Endothelial cell of umbilical vein (primary cell): ENCODE measurements at regions not wholly inside any gene's neighbourhood (a gene's known extent, or its start where the extent isn't known, plus 50 kb on each side); places are given as distances from the start of the nearest gene placed in this dataset.

Experiments
- MYC ChIP-seq: IDR thresholded peaks from one replicate; pipeline ENCODE4 v1.6.1; 2011; ENCODE audit warnings: mild to moderate bottlenecking, low read depth, low read length
- POLR2A ChIP-seq: IDR thresholded peaks from 2 replicates; pipeline ENCODE4 v1.6.1; 2012; ENCODE audit warnings: low read depth, mild to moderate bottlenecking, control low read depth, low read length
- POLR2AphosphoS5 ChIP-seq: IDR thresholded peaks from 2 replicates; pipeline ENCODE4 v1.6.1; 2012; ENCODE audit warnings: low read depth, mild to moderate bottlenecking, control low read depth, low read length, moderate library complexity; ENCODE audit not compliant: insufficient read depth
- TF ChIP-seq, protein P1 (sequence below), 2 donors: IDR thresholded peaks; 1 replicate in 1 of 2; 2 replicates in 1 of 2; pipeline ENCODE4 v1.5.1; 2011; ENCODE audit warnings: low read length in 2 of 2, mild to moderate bottlenecking in 2 of 2, moderate library complexity in 2 of 2, control low read depth in 1 of 2, inconsistent platforms in 1 of 2, low read depth in 1 of 2; ENCODE audit not compliant: insufficient read depth in 1 of 2; ENCODE audit errors: extremely low read depth in 1 of 2
- TF ChIP-seq, protein P2 (sequence below): IDR thresholded peaks from 2 replicates; pipeline ENCODE4 v1.6.1; 2011; ENCODE audit not compliant: insufficient read depth, insufficient read length

GRCh38 chr3:151589311-151589710 lies 128.4 kb upstream of the IGSF10 start:
- TF ChIP-seq, protein P1, sequence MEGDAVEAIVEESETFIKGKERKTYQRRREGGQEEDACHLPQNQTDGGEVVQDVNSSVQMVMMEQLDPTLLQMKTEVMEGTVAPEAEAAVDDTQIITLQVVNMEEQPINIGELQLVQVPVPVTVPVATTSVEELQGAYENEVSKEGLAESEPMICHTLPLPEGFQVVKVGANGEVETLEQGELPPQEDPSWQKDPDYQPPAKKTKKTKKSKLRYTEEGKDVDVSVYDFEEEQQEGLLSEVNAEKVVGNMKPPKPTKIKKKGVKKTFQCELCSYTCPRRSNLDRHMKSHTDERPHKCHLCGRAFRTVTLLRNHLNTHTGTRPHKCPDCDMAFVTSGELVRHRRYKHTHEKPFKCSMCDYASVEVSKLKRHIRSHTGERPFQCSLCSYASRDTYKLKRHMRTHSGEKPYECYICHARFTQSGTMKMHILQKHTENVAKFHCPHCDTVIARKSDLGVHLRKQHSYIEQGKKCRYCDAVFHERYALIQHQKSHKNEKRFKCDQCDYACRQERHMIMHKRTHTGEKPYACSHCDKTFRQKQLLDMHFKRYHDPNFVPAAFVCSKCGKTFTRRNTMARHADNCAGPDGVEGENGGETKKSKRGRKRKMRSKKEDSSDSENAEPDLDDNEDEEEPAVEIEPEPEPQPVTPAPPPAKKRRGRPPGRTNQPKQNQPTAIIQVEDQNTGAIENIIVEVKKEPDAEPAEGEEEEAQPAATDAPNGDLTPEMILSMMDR (IDR thresholded peaks at IDR 0.05; ENCODE audit: extremely low read depth in 1 of 2, insufficient read depth in 1 of 2, low read depth in 1 of 2, low read length in 2 of 2) = no peak
- TF ChIP-seq, protein P2, sequence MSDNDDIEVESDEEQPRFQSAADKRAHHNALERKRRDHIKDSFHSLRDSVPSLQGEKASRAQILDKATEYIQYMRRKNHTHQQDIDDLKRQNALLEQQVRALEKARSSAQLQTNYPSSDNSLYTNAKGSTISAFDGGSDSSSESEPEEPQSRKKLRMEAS = no peak
- TF ChIP-seq MYC (no peak), POLR2A (no peak), POLR2AphosphoS5 (no peak)
